ENCODE measurements at regions not wholly inside any gene's neighbourhood (a gene's known extent, or its start where the extent isn't known, plus 50 kb on each side); places are given as distances from the start of the nearest gene placed in this dataset.

DNA sequence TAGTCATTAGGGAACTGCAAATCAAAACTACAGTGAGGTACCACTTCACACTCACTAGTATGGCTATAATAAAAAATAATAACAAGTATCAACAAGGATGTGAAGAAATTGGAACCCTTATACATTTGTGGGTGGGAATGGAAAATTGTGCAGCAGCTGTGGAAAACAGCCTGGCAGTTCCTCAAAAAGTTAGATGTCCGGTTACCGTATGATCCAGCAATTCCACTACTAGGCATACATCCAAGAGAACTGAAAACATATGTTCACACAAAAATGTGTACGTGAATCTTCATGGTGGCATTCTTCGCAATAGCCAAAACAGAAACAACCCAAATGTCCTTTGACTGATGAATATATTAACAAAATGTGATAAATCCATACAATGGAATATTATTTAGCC, 187.9 kb upstream of the LYSMD4 start:
- no peaks in the 10 kb centered on the region for H3K9me3 Mint-ChIP-seq
- H3K4me1 Mint-ChIP-seq = peaks cover 7% of the 10 kb centered on the region
- DNase-seq = no peak
- no peaks in the 10 kb centered on the region for H3K36me3 Mint-ChIP-seq (ENCODE audit: low read depth)
- CTCF ChIA-PET = interaction anchor here (1.8 kb wide), 1 partner anchor 429 kb away, joined by 3 read pairs; no protein-coding TSS in a partner anchor
- POLR2A ChIA-PET = no interaction called here
- H3K27ac Mint-ChIP-seq = no peak overlapping the region
- H3K27me3 Mint-ChIP-seq = peaks cover 37% of the 10 kb centered on the region
- H3K4me3 Mint-ChIP-seq = no peak overlapping the region

DNA sequence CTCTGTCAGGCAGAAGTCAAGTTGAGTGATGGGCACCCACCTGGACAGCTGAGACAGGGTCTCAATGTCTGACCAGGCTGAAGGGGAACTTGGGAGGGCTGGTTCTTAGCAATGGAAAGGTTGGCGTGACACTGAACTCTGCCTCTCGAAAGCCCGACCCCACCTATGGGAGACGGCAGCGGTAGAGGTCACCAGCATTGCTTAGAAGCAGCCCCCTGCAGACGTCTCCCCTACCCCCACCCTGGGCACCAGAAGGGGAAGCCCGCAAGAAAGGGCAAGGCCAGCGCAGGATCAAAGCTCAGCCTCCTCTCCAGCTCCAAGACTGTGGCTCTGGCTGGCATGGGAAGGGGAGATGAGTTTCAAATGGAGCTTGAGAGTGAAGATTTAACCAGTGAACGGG, 184.8 kb upstream of the LYSMD4 start:
- no peak for DNase-seq
- Mint-ChIP-seq H3K4me1 (no peaks in the 10 kb centered on the region), H3K36me3 (ENCODE audit: low read depth) (no peaks in the 10 kb centered on the region), H3K4me3 (no peak overlapping the region), H3K27me3 (peaks cover 26% of the 10 kb centered on the region), H3K9me3 (no peaks in the 10 kb centered on the region), H3K27ac (no peak overlapping the region)
- CTCF ChIA-PET = no interaction called here
- POLR2A ChIA-PET = no interaction called here

DNA sequence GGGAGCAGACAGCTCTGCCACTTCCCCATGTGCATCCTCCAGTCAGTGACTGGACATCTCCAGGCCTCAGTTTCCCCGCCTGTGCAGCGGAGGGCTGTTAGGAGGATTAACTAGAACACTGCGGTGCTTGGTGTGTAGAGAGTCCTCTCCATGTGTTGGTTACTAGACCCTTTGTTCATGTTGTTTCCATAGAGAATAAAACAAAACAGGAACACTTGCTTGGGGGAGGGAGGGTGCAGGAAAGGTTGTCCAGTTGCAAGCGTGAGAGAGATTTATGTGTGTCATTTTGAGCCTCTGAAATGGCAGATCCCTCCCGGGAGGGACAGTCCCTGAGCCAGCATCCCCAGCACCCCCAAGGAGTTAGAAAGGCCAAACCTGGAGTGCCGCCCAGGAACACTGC, 184.0 kb upstream of the LYSMD4 start:
- no peak for DNase-seq
- ChIA-PET CTCF (no interaction called here), POLR2A (no interaction called here)
- Mint-ChIP-seq H3K36me3 (ENCODE audit: low read depth) (no peaks in the 10 kb centered on the region), H3K27ac (no peak overlapping the region), H3K4me3 (no peak overlapping the region), H3K9me3 (no peaks in the 10 kb centered on the region), H3K4me1 (no peaks in the 10 kb centered on the region), H3K27me3 (peaks cover 23% of the 10 kb centered on the region)

DNA sequence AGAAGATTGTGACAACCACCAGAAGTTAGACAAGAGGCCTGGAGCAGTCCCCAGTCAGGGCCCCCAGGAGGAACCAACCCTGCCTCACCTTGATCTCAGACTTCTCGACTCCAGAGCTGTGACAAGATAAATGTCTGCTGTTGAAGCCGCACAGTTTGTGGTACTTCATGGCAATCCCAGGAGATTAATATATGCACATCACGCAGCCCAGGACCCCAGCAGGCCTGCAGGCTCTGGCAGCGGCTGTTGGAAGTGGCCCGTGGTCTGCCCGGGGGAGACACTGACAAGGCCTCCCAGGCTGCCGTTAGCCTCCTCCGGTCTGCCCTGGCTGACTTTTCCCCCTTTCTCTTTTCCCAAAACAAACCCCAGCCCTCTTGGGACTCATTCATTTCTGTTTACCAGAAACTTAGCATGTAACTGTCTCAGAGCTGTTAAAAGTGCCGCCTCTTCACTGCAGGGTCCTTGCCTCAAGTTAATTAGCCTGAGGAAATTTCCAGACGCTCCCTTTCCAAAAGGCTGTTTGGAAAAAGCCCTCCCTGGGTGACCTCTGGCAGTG, 183.5 kb upstream of the LYSMD4 start:
- Mint-ChIP-seq H3K4me3 (no peak overlapping the region), H3K27me3 (peaks cover 20% of the 10 kb centered on the region), H3K9me3 (no peaks in the 10 kb centered on the region), H3K4me1 (no peaks in the 10 kb centered on the region), H3K36me3 (ENCODE audit: low read depth) (no peaks in the 10 kb centered on the region), H3K27ac (no peak overlapping the region)
- DNase-seq = no peak
- POLR2A ChIA-PET = no interaction called here
- CTCF ChIA-PET = no interaction called here

DNA sequence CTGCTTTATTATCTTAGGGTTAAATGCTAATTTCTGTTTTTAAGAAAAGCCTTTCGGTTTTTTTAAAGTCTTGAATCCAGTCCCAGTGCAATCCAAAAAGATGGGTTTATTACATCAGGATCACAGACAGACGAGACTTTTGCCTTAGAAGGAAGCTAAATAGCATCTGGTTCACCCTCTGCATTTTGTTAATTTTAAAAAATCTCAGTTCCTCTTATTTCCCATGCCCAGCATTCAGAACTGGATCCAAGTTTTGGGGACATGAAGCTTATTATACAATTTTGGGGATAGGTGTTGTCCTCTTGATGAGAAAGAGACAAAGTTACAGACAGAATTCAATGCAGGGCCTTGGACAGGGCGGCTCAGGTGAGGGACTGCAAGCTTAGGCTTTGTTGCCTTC, 181.5 kb upstream of the LYSMD4 start:
- no peaks in the 10 kb centered on the region for H3K4me1 Mint-ChIP-seq
- no peak overlapping the region for H3K4me3 Mint-ChIP-seq
- POLR2A ChIA-PET = no interaction called here
- CTCF ChIA-PET = interaction anchor here (1.3 kb wide), 1 partner anchor 11 kb away, joined by 4 read pairs; no protein-coding TSS in a partner anchor
- peaks cover 7% of the 10 kb centered on the region for H3K27me3 Mint-ChIP-seq
- no peak for DNase-seq
- no peaks in the 10 kb centered on the region for H3K9me3 Mint-ChIP-seq
- H3K27ac Mint-ChIP-seq = no peak overlapping the region
- H3K36me3 Mint-ChIP-seq (ENCODE audit: low read depth) = no peaks in the 10 kb centered on the region

DNA sequence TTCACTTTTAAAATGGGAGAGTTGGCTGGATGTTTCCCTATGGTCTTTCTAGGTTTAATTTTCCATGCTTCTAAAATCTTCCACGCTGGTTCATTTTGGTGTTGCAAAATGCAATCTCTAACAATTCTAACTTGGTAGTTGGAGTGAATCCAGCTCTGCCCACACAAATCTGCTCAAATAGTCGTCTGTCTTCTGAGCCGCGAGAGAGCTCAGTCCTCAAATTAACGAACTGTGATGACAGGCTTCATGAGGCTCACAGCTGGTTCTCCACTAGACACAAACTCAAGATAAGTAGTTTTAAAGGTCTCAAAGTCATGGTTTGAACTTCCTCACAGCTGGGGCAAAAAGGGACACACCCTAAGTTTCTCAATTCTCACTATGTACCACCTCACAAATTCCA, 178.6 kb upstream of the LYSMD4 start:
- no peaks in the 10 kb centered on the region for H3K27me3 Mint-ChIP-seq
- no peak for DNase-seq
- no peaks in the 10 kb centered on the region for H3K4me1 Mint-ChIP-seq
- no peak overlapping the region for H3K27ac Mint-ChIP-seq
- ChIA-PET POLR2A (no interaction called here), CTCF (no interaction called here)
- no peaks in the 10 kb centered on the region for H3K36me3 Mint-ChIP-seq (ENCODE audit: low read depth)
- no peak overlapping the region for H3K4me3 Mint-ChIP-seq
- no peaks in the 10 kb centered on the region for H3K9me3 Mint-ChIP-seq

DNA sequence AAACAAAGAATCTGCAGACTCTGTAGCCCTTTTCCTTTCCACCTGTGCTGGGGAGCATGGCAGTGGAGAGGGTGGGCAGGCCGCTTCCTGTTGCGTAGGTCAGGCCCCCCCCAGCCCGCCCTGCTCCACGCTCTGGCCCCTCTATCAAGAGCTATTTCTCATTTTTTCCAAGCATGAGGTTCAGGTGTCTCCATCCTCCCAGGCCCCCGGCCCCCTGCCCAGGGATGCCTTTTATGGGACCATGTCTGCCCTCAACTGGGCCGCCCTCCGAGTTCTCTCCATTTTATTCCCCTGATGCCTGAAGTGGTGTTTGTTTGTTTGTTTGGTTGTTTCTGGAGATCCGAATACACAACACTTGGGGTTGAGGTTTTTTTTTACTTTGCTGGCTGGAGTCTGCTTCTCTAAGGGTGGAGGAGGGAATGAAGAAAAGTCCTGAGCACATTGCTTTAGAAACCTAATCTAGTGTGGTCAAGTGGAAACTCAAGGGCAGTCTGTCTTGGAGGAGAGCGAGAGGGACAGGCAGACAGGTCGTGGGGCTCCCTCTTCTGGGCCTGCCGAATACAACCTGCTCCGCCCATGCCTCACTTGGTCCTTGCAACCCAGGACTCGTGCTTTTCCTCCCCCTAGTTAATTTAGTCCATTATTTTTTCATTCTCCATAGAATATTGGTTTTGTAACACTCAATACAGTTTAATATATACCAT, 176.5 kb upstream of the LYSMD4 start:
- H3K9me3 Mint-ChIP-seq = no peaks in the 10 kb centered on the region
- no peak overlapping the region for H3K4me3 Mint-ChIP-seq
- H3K27me3 Mint-ChIP-seq = no peaks in the 10 kb centered on the region
- POLR2A ChIA-PET = no interaction called here
- DNase-seq = no peak
- no peaks in the 10 kb centered on the region for H3K36me3 Mint-ChIP-seq (ENCODE audit: low read depth)
- no peak overlapping the region for H3K27ac Mint-ChIP-seq
- CTCF ChIA-PET = no interaction called here
- no peaks in the 10 kb centered on the region for H3K4me1 Mint-ChIP-seq

DNA sequence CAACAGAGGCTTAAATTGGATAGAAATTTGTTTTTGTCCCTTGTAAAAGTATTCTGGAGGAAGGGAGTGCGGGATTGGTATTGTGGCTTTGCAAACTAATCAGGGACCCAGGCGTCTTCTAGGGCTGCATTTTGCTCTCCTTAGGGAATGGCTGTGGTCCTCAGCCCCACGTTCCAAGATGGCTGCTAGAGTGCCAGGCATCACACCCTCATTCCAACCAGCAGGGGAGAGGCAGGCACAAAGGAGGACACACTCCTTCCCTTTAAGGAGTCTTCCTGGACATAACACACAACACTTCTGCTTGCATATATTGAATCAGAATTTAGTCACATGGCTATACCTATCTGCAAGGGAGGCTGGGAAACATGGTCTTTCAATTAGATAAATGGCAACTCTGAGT, 174.5 kb upstream of the LYSMD4 start:
- ChIA-PET CTCF (no interaction called here), POLR2A (no interaction called here)
- Mint-ChIP-seq H3K9me3 (no peaks in the 10 kb centered on the region), H3K4me3 (no peak overlapping the region), H3K4me1 (no peaks in the 10 kb centered on the region), H3K27me3 (no peaks in the 10 kb centered on the region), H3K36me3 (ENCODE audit: low read depth) (no peaks in the 10 kb centered on the region), H3K27ac (no peak overlapping the region)
- no peak for DNase-seq

DNA sequence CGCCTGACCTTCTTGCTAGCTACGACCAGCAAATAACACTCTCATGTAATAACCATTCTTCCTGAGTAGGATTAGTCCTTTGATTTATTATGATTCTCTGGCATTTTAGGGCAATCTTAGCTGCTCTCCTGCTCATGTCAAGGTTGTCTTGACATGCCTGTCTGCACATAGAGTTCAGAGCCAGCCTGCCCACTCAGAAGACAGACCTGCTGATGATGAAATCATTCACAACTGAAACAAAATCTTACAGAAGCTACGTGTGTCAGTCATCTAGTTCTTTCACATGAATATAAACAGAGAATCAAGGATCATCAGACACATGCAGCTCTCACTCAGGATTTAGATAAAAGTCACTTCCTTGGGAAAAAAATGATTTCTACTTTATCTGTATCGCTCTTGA, 173.6 kb upstream of the LYSMD4 start:
- ChIA-PET POLR2A (no interaction called here), CTCF (no interaction called here)
- Mint-ChIP-seq H3K27me3 (no peaks in the 10 kb centered on the region), H3K27ac (no peak overlapping the region), H3K36me3 (ENCODE audit: low read depth) (no peaks in the 10 kb centered on the region), H3K4me1 (no peaks in the 10 kb centered on the region), H3K4me3 (no peak overlapping the region), H3K9me3 (no peaks in the 10 kb centered on the region)
- DNase-seq = no peak

DNA sequence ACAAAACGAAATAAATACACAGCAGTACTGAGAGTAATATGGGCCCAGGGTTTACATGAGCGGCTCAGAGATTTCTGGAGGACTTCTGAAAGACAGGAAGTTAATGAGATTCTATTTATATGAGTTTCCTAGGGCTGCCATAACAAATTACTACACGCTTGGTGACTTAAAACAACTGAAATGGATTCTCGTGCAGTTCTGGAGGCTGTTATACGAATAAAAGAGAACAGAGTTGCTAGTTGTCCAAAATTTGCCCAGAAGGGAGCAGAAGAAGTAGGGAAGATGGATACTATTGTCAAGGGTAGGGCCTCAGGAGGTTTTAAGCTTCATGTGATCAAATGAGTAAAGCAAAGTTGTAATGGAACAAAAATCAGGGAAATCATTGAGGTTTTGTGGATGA, 173.1 kb upstream of the LYSMD4 start:
- DNase-seq = no peak
- CTCF ChIA-PET = no interaction called here
- H3K4me3 Mint-ChIP-seq = no peak overlapping the region
- no peaks in the 10 kb centered on the region for H3K9me3 Mint-ChIP-seq
- no peaks in the 10 kb centered on the region for H3K27me3 Mint-ChIP-seq
- POLR2A ChIA-PET = no interaction called here
- no peaks in the 10 kb centered on the region for H3K36me3 Mint-ChIP-seq (ENCODE audit: low read depth)
- H3K4me1 Mint-ChIP-seq = no peaks in the 10 kb centered on the region
- no peak overlapping the region for H3K27ac Mint-ChIP-seq

DNA sequence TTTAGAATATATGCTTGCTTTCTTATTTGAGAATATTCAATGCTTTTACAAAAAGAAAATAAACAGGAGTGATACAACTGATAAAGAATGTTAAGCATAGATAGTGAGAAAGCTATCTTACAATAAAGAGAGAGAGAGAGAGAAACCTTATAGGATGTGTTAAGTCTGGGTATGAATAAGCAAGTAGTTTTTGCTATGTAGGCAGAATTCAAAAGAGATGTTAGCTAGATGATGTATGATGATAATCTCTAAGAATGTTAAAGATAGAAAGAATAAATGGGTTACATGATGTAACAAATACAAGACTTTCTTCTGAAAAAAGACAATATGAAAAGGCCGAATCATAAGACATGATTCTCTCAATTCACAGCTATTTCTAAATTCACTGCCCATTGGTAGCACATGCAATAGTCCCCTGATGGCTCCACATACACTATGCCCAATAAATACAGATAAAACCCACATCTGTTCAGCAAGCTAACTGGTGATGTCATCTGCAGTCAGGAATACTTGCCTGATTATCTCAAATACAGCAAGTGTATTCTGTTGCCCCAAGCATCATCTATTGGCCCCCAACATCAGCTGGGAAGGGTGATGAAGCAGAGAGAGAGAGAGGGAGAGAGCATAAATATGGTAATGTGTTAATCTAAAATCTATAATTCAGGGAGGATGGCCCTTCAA, 169.2 kb upstream of the LYSMD4 start:
- POLR2A ChIA-PET = no interaction called here

DNA sequence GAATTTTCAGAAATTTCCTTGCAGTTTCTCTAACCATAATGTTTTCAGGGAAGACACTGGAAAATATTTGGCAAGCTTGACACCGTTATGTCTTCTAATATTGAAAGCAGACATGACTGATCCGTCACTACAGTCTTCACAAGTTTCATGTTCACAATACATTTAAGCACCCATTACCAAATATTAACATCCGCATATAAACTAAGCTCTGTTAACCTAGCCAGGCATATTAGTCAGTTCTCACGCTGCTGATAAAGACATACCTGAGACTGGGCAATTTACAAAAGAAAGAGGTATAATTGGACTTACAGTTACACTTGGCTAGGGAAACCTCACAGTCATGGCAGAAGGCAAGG, 162.7 kb upstream of the LYSMD4 start:
- Mint-ChIP-seq H3K4me3 (no peak overlapping the region), H3K4me1 (no peaks in the 10 kb centered on the region), H3K27me3 (no peaks in the 10 kb centered on the region), H3K36me3 (ENCODE audit: low read depth) (no peaks in the 10 kb centered on the region), H3K9me3 (no peaks in the 10 kb centered on the region), H3K27ac (no peak overlapping the region)
- ChIA-PET CTCF (no interaction called here), POLR2A (no interaction called here)
- DNase-seq = no peak

More for the DNA sequence above, 169.2 kb upstream of the LYSMD4 start:
- Mint-ChIP-seq H3K36me3 (ENCODE audit: low read depth) (no peaks in the 10 kb centered on the region), H3K27me3 (no peaks in the 10 kb centered on the region), H3K4me1 (no peaks in the 10 kb centered on the region), H3K9me3 (no peaks in the 10 kb centered on the region), H3K27ac (no peak overlapping the region), H3K4me3 (no peak overlapping the region)
- CTCF ChIA-PET = no interaction called here
- DNase-seq = no peak

DNA sequence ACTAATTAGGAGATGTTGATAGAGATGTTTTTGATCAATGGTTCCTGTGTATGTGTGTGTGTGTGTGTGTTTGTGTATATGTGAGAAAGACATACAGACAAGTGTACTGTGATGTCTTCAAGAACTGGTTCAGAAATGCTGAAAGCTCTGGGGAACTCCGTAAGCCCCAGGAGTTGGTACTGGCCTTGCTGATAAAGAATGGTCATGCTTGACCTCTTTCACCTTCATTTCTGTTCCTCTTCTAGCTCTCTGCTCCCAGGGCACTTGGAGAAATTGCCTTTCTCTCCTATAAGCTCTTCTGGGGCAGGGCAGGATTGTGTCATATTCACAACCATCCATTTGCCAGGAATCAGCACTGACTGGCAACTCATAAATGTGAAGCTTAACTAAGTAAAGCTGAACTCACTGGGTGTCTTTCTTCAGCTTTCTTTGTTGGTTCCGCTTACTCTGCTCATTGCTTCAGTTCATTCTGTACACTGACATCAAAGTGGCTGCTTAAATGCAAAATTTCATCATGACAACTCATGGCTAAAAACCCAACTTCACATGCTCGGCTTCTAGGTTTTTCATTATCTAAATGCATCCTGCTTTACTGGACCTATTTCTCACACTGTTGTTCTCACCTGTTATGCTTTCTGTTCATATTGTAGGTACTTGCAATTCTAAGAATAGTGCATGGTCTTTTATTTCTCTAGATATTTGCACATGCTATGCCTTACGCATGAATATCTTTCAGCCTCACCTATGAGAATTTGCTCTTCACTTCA, 162.1 kb upstream of the LYSMD4 start:
- no peaks in the 10 kb centered on the region for H3K4me1 Mint-ChIP-seq
- H3K27ac Mint-ChIP-seq = no peak overlapping the region
- no peak for DNase-seq
- H3K4me3 Mint-ChIP-seq = no peak overlapping the region
- ChIA-PET CTCF (no interaction called here), POLR2A (no interaction called here)
- no peaks in the 10 kb centered on the region for H3K9me3 Mint-ChIP-seq
- H3K27me3 Mint-ChIP-seq = no peaks in the 10 kb centered on the region
- no peaks in the 10 kb centered on the region for H3K36me3 Mint-ChIP-seq (ENCODE audit: low read depth)

DNA sequence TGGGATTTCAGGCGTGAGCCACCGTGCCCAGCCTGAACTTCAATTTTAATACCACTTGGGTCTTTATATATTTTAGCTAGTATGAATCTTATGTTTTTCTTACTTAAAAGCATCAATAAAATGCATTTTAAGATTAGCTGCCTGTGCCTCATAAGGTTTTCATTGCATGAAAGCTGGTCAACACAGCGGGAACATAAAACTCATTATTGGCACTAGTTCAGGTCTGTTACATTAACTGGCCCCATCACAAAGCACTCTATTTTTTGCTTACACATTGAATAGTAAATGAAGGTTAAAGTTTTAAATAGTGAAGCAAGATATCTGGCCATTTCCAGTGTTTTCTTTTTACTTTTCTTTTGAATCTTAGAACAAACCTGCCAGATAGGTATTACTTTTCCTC, 145.6 kb upstream of the LYSMD4 start:
- no peak for DNase-seq
- Mint-ChIP-seq H3K27ac (no peak overlapping the region), H3K4me3 (no peak overlapping the region), H3K36me3 (ENCODE audit: low read depth) (peaks cover 2% of the 10 kb centered on the region), H3K27me3 (no peaks in the 10 kb centered on the region), H3K9me3 (no peaks in the 10 kb centered on the region), H3K4me1 (no peaks in the 10 kb centered on the region)
- CTCF ChIA-PET = no interaction called here
- POLR2A ChIA-PET = no interaction called here

Data from activated CD4-positive, alpha-beta memory T cell treated with anti-CD3 and anti-CD28 coated beads, Interleukin-2, amount 10 ng/mL, durations not matched to agents 7 days and 5 days (primary cell).